Fibroblast of lung (primary cell): ENCODE measurements at regions not wholly inside any gene's neighbourhood (a gene's known extent, or its start where the extent isn't known, plus 50 kb on each side); places are given as distances from the start of the nearest gene placed in this dataset.
"Not testable (repeated sequence)": the region's sequence is repeated elsewhere in the genome, so short reads cannot be mapped to it uniquely, and the experiment has no call there.

Source experiments
- CTCF ChIP-seq, 2 donors: IDR thresholded peaks in 1 of 2; conservative IDR thresholded peaks in 1 of 2; 1 replicate in 1 of 2; 2 replicates in 1 of 2; pipeline ENCODE4 v1.5.1; 2011 to 2012; ENCODE audit warnings: low read length in 2 of 2, control low read depth in 1 of 2, inconsistent platforms in 1 of 2, low read depth in 1 of 2, mild to moderate bottlenecking in 1 of 2
- EZH2 ChIP-seq: IDR thresholded peaks from 2 replicates; pipeline ENCODE4 v1.5.1; 2012; ENCODE audit warnings: low read length, control low read depth, mild to moderate bottlenecking; ENCODE audit errors: missing control alignments

- TF ChIP-seq CTCF (conservative IDR thresholded peaks at IDR 0.05 in 1 of 2, IDR thresholded peaks at IDR 0.05 in 1 of 2; ENCODE audit: low read depth in 1 of 2, low read length in 2 of 2); EZH2: not testable (repeated sequence)
Measured at GRCh38 chr21:28839237-28839636, 153.4 kb downstream of the LTN1 start.
